ENCODE measurements at regions not wholly inside any gene's neighbourhood (a gene's known extent, or its start where the extent isn't known, plus 50 kb on each side); places are given as distances from the start of the nearest gene placed in this dataset. TPM values are rescaled to one million over a fixed set of nuclear protein-coding genes. Genes with fewer than 3 reads are reported as not detected.

- peak overlapping the region; percentile 83 to 86 for H3K27ac ChIP-seq
- H3K4me1 ChIP-seq, result peaks cover 0 to 15% of the 10 kb centered on the region in 2 donors
- H3K27me3 ChIP-seq, result no peaks in the 10 kb centered on the region
- peak; percentile 14 to 16 for DNase-seq
- intact Hi-C loops (cut with DNase I; ENCODE audit: low total_unique reads), result no loop called here
- TF ChIP-seq POLR2A (IDR thresholded peaks at IDR 0.05), result no peak
- no peak for TF ChIP-seq CTCF (IDR thresholded peaks at IDR 0.05)
- no peak overlapping the region for H3K4me3 ChIP-seq
- no peaks in the 10 kb centered on the region for H3K36me3 ChIP-seq
- no peaks in the 10 kb centered on the region for H3K9me3 ChIP-seq
Observed at GRCh38 chr2:42843131-42843530, 50.7 kb upstream of the HAAO start.

GRCh38 chr2:42842466-42842865, 50.1 kb upstream of the HAAO start:
- TF ChIP-seq CTCF (IDR thresholded peaks at IDR 0.05), result no peak
- TF ChIP-seq POLR2A (IDR thresholded peaks at IDR 0.05), result no peak

More at GRCh38 chr2:42842466-42842865, 50.1 kb upstream of the HAAO start:
- H3K27me3 ChIP-seq, result no peaks in the 10 kb centered on the region
- intact Hi-C loops (cut with DNase I; ENCODE audit: low total_unique reads), result no loop called here
- no peak overlapping the region for H3K4me3 ChIP-seq
- peak overlapping the region; percentile 83 to 86 for H3K27ac ChIP-seq
- H3K36me3 ChIP-seq, result no peaks in the 10 kb centered on the region
- peaks cover 0 to 15% of the 10 kb centered on the region in 2 donors for H3K4me1 ChIP-seq
- peak; percentile 22 to 27 for DNase-seq
- no peaks in the 10 kb centered on the region for H3K9me3 ChIP-seq

Small RNAs in the stretch of these regions (small RNA-seq; reads per million reads assigned to genes)
- gene RNU6-242P, result not detected
